HepG2 (cell line): ENCODE measurements at regions not wholly inside any gene's neighbourhood (a gene's known extent, or its start where the extent isn't known, plus 50 kb on each side); places are given as distances from the start of the nearest gene placed in this dataset.

Source experiments
- ATAC-seq: fragments of 200-7000 bp; cut with Tn5 transposase; 3 replicates; pipeline ENCODE4 v1.9.1; 2020; ENCODE audit warnings: mild to moderate bottlenecking, moderate library complexity
- BruUV-seq: library from RNA; stranded (reverse); fragments of 400-500 nt; replicated peaks from 2 replicates; lab custom pipeline; 2021; lab: Mats Ljungman, UMichigan
- CTCF ChIA-PET: fragments of 300-600 bp; formaldehyde crosslinking; extraction: SDS; loops from one replicate; lab custom pipeline; 2021; ENCODE audit warnings: low total read pairs, inconsistent platforms, low intra/inter-chr PET ratio; lab: Yijun Ruan, JAX
- POLR2A ChIA-PET: fragments of 350-600 bp; sonication (Branson Sonifier 250); formaldehyde crosslinking; loops from one replicate; lab custom pipeline; 2020; ENCODE audit warnings: antibody characterized with exemption, inconsistent platforms; lab: Yijun Ruan, JAX
- DNase-seq: peaks from one replicate; pipeline ENCODE4 v3.0.0-alpha.2; 2015; ENCODE audit warnings: low spot score
- FAIRE-seq: peaks from 3 replicates; lab custom pipeline; 2011; peaks lifted over from hg19 to GRCh38; lab: Jason Lieb, UNC
- H2AFZ ChIP-seq: one replicate; pipeline ENCODE4 v1.6.1; 2011; ENCODE audit warnings: low read length, inconsistent platforms
- H3K27ac ChIP-seq: fragments of 300-600 bp; 3 replicates; pipeline ENCODE4 v1.8.0; 2011; ENCODE audit warnings: mixed run types, mild to moderate bottlenecking, mixed read lengths, low read length, inconsistent platforms; ENCODE audit not compliant: insufficient read depth; ENCODE audit errors: extremely low read length
- H3K27me3 ChIP-seq, 2 experiments: fragments of 200-600 bp in 1 of 2; 2 replicates in 1 of 2; 3 replicates in 1 of 2; pipeline versions ENCODE4 v1.6.0 to v1.8.0; 2011; ENCODE audit warnings: low read length in 2 of 2, mild to moderate bottlenecking in 2 of 2, moderate library complexity in 2 of 2, inconsistent platforms in 1 of 2; ENCODE audit not compliant: insufficient read depth in 2 of 2, control insufficient read depth in 1 of 2
- H3K36me3 ChIP-seq, 2 experiments: fragments of 200-600 bp in 1 of 2; replicated peaks in 1 of 2; 2 replicates in 1 of 2; 3 replicates in 1 of 2; pipeline versions ENCODE4 v1.5.1 to v1.8.0; 2011; ENCODE audit warnings: low read length in 2 of 2, inconsistent platforms in 1 of 2; ENCODE audit not compliant: insufficient read depth in 2 of 2, control insufficient read depth in 1 of 2
- H3K4me1 ChIP-seq: 2 replicates; pipeline ENCODE4 v1.5.1; 2012; ENCODE audit warnings: low read length, inconsistent platforms; ENCODE audit not compliant: insufficient read depth
- H3K4me2 ChIP-seq: 2 replicates; pipeline ENCODE4 v1.6.0; 2011; ENCODE audit warnings: low read depth, low read length, inconsistent platforms
- H3K4me3 ChIP-seq, 3 experiments: fragments of 200-600 bp in 1 of 3; sonication (generic), shearing (Covaris generic) in 1 of 3; replicated peaks in 1 of 3; 2 replicates each; pipeline ENCODE4 v1.5.1; 2011 to 2016; ENCODE audit warnings: low read length in 3 of 3, inconsistent platforms in 2 of 3, low read depth in 2 of 3, mild to moderate bottlenecking in 2 of 3, control low read depth in 1 of 3, mixed read lengths in 1 of 3; ENCODE audit not compliant: insufficient read depth in 1 of 3
- H3K79me2 ChIP-seq: one replicate; pipeline ENCODE4 v1.6.1; 2011; ENCODE audit warnings: low read length, inconsistent platforms; ENCODE audit not compliant: insufficient read depth
- H3K9ac ChIP-seq: 2 replicates; pipeline ENCODE4 v1.6.0; 2011; ENCODE audit warnings: mild to moderate bottlenecking, low read depth, low read length, inconsistent platforms; ENCODE audit not compliant: insufficient read depth
- H3K9me3 ChIP-seq: 2 replicates; pipeline ENCODE4 v1.5.1; 2012; ENCODE audit warnings: mild to moderate bottlenecking, low read length
- H4K20me1 ChIP-seq: 2 replicates; pipeline ENCODE4 v1.6.0; 2011; ENCODE audit warnings: inconsistent platforms, mild to moderate bottlenecking, low read length, moderate library complexity; ENCODE audit not compliant: insufficient read depth
- GTF3A ChIP-seq: sonication (generic); formaldehyde crosslinking; conservative IDR thresholded peaks from 2 replicates; pipeline ENCODE4 v1.4.0; 2020; ENCODE audit warnings: mild to moderate bottlenecking, missing genetic modification reagents
- MTA1 ChIP-seq: sonication (generic); formaldehyde crosslinking; IDR thresholded peaks from 2 replicates; pipeline ENCODE4 v1.4.0; 2020; ENCODE audit warnings: missing genetic modification reagents, mild to moderate bottlenecking, borderline replicate concordance
- PHB2 ChIP-seq: fragments of 450-650 bp; IDR thresholded peaks from 2 replicates; pipeline ENCODE4 v1.6.1; 2018; ENCODE audit not compliant: partially characterized antibody
- SP4 ChIP-seq: sonication (generic); formaldehyde crosslinking; IDR thresholded peaks from 2 replicates; pipeline ENCODE4 v1.8.1; 2023; ENCODE audit warnings: mild to moderate bottlenecking, missing genetic modification reagents
- ZNF260 ChIP-seq: sonication (generic); formaldehyde crosslinking; IDR thresholded peaks from 2 replicates; pipeline ENCODE4 v1.4.0; 2020; ENCODE audit warnings: missing genetic modification reagents, low read depth, mild to moderate bottlenecking, borderline replicate concordance
- WGBS: methylation state at CpG from one replicate; pipeline ENCODE4 v1.1.6; 2017; ENCODE audit warnings: low lambda C conversion rate; 5-methylcytosine and 5-hydroxymethylcytosine counted together
- in situ Hi-C: cut with HindIII; loops from 2 replicates; pipeline ENCODE4 v1.10.0; 2017; ENCODE audit warnings: low pct_unique_long_range_greater_than_20kb; ENCODE audit not compliant: extremely low pct_ligation_motif_present
- intact Hi-C: fragments of 100-400 bp; cut with micrococcal nuclease; formaldehyde crosslinking; loops from one replicate; pipeline ENCODE4 v1.10.0; 2022; ENCODE audit not compliant: unreplicated experiment
- TF ChIP-seq, protein P1 (sequence below): sonication (generic); formaldehyde crosslinking; IDR thresholded peaks from 2 replicates; pipeline ENCODE4 v1.5.1; 2020; ENCODE audit warnings: mild to moderate bottlenecking, missing genetic modification reagents, borderline replicate concordance
- TF ChIP-seq, protein P2 (sequence below): sonication (generic); formaldehyde crosslinking; IDR thresholded peaks from 2 replicates; pipeline ENCODE4 v1.5.0; 2020; ENCODE audit warnings: missing genetic modification reagents
- TF ChIP-seq, protein P3 (sequence below): sonication (generic); formaldehyde crosslinking; IDR thresholded peaks from 2 replicates; pipeline ENCODE4 v1.4.0; 2020; ENCODE audit warnings: mild to moderate bottlenecking, missing genetic modification reagents

DNA sequence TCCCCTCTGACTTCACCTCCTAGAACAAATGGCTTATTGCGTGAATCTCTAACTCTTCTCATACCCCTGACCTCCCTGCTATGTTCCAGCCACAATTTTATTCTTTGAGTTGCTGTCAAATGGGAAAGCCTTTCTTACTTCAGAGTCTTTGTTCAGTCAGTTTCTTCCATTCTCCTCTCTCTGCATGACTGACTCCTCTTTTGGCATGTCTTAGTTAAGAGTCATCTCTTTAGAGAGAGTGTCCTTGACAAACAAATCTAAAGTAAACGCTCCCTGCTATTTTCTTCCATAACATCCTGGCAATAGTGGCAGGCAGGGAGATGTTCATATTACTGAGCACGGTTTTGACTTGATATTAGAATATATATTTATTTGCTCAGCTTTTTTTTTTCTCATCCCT, 170.7 kb upstream of the ERBB4 start:
- Histone ChIP-seq H2AFZ (no peak overlapping the region), H3K27ac (no peak overlapping the region), H3K4me2 (no peak overlapping the region), H3K36me3 (no peaks in the 10 kb centered on the region), H3K9ac (no peak overlapping the region), H3K4me1 (no peaks in the 10 kb centered on the region), H3K27me3 (no peaks in the 10 kb centered on the region), H3K4me3 (no peak overlapping the region), H3K9me3 (no peaks in the 10 kb centered on the region), H3K79me2 (no peaks in the 10 kb centered on the region), H4K20me1 (no peaks in the 10 kb centered on the region)
- CTCF ChIA-PET: no interaction called here
- 4% methylated on average over 3 of the region's 3 CpGs for WGBS
- ATAC-seq (no peak), FAIRE-seq (no peak), DNase-seq (no peak)
- POLR2A ChIA-PET: no interaction called here
- intact Hi-C loops: no loop called here
- BruUV-seq: no TSS peak
- in situ Hi-C loops: no loop called here
- TF ChIP-seq, protein P1, sequence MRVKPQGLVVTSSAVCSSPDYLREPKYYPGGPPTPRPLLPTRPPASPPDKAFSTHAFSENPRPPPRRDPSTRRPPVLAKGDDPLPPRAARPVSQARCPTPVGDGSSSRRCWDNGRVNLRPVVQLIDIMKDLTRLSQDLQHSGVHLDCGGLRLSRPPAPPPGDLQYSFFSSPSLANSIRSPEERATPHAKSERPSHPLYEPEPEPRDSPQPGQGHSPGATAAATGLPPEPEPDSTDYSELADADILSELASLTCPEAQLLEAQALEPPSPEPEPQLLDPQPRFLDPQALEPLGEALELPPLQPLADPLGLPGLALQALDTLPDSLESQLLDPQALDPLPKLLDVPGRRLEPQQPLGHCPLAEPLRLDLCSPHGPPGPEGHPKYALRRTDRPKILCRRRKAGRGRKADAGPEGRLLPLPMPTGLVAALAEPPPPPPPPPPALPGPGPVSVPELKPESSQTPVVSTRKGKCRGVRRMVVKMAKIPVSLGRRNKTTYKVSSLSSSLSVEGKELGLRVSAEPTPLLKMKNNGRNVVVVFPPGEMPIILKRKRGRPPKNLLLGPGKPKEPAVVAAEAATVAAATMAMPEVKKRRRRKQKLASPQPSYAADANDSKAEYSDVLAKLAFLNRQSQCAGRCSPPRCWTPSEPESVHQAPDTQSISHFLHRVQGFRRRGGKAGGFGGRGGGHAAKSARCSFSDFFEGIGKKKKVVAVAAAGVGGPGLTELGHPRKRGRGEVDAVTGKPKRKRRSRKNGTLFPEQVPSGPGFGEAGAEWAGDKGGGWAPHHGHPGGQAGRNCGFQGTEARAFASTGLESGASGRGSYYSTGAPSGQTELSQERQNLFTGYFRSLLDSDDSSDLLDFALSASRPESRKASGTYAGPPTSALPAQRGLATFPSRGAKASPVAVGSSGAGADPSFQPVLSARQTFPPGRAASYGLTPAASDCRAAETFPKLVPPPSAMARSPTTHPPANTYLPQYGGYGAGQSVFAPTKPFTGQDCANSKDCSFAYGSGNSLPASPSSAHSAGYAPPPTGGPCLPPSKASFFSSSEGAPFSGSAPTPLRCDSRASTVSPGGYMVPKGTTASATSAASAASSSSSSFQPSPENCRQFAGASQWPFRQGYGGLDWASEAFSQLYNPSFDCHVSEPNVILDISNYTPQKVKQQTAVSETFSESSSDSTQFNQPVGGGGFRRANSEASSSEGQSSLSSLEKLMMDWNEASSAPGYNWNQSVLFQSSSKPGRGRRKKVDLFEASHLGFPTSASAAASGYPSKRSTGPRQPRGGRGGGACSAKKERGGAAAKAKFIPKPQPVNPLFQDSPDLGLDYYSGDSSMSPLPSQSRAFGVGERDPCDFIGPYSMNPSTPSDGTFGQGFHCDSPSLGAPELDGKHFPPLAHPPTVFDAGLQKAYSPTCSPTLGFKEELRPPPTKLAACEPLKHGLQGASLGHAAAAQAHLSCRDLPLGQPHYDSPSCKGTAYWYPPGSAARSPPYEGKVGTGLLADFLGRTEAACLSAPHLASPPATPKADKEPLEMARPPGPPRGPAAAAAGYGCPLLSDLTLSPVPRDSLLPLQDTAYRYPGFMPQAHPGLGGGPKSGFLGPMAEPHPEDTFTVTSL: no peak
- TF ChIP-seq, protein P2, sequence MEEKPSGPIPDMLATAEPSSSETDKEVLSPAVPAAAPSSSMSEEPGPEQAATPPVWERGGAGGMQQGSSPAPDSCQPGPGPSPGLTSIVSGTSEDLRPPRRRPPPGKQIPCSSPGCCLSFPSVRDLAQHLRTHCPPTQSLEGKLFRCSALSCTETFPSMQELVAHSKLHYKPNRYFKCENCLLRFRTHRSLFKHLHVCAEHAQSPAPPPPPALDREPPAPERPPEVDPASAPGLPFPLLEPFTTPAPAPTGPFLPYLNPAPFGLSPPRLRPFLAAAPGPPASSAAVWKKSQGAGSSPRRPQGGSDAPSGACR (CRISPR knock-in tag): no peak
- TF ChIP-seq, protein P3, sequence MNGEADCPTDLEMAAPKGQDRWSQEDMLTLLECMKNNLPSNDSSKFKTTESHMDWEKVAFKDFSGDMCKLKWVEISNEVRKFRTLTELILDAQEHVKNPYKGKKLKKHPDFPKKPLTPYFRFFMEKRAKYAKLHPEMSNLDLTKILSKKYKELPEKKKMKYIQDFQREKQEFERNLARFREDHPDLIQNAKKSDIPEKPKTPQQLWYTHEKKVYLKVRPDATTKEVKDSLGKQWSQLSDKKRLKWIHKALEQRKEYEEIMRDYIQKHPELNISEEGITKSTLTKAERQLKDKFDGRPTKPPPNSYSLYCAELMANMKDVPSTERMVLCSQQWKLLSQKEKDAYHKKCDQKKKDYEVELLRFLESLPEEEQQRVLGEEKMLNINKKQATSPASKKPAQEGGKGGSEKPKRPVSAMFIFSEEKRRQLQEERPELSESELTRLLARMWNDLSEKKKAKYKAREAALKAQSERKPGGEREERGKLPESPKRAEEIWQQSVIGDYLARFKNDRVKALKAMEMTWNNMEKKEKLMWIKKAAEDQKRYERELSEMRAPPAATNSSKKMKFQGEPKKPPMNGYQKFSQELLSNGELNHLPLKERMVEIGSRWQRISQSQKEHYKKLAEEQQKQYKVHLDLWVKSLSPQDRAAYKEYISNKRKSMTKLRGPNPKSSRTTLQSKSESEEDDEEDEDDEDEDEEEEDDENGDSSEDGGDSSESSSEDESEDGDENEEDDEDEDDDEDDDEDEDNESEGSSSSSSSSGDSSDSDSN: no peak
- no peak for TF ChIP-seq GTF3A (CRISPR knock-in tag)
- TF ChIP-seq MTA1: no peak
- no peak for TF ChIP-seq PHB2
- no peak for TF ChIP-seq SP4
- no peak for TF ChIP-seq ZNF260 (CRISPR knock-in tag)
